Effector memory CD4-positive, alpha-beta T cell (primary cell): ENCODE measurements at regions not wholly inside any gene's neighbourhood (a gene's known extent, or its start where the extent isn't known, plus 50 kb on each side); places are given as distances from the start of the nearest gene placed in this dataset.
"Not testable (repeated sequence)": the region's sequence is repeated elsewhere in the genome, so short reads cannot be mapped to it uniquely, and the experiment has no call there.

Source experiments
- DNase-seq, 3 donors: peaks; one replicate each; pipeline ENCODE4 v3.0.0-alpha.2; 2020
- H3K27ac ChIP-seq: 2 replicates; pipeline ENCODE4 v1.7.0; 2013; ENCODE audit warnings: mild to moderate bottlenecking, low read length, moderate library complexity; ENCODE audit not compliant: insufficient read depth, poor library complexity, severe bottlenecking
- H3K27me3 ChIP-seq: replicated peaks from 2 replicates; pipeline ENCODE4 v1.7.0; 2013; ENCODE audit warnings: mild to moderate bottlenecking, low read length; ENCODE audit not compliant: insufficient read depth, control insufficient read depth, poor library complexity, severe bottlenecking
- H3K36me3 ChIP-seq: 2 replicates; pipeline ENCODE4 v1.7.0; 2013; ENCODE audit warnings: mild to moderate bottlenecking, low read length, moderate library complexity; ENCODE audit not compliant: control insufficient read depth, insufficient read depth
- H3K4me1 ChIP-seq: 2 replicates; pipeline ENCODE4 v1.7.0; 2013; ENCODE audit warnings: low read length, mild to moderate bottlenecking; ENCODE audit not compliant: control insufficient read depth, insufficient read depth, poor library complexity, severe bottlenecking
- H3K4me3 ChIP-seq: 2 replicates; pipeline ENCODE4 v1.7.0; 2013; ENCODE audit warnings: low read length, low read depth, mild to moderate bottlenecking; ENCODE audit not compliant: insufficient read depth, poor library complexity, severe bottlenecking
- H3K9me3 ChIP-seq: 2 replicates; pipeline ENCODE4 v1.7.0; 2013; ENCODE audit warnings: mild to moderate bottlenecking, low read length, moderate library complexity; ENCODE audit not compliant: control insufficient read depth

- Histone ChIP-seq H3K4me1 (no peaks in the 10 kb centered on the region), H3K27ac (no peak overlapping the region), H3K4me3 (no peak overlapping the region), H3K27me3 (no peaks in the 10 kb centered on the region), H3K9me3 (no peaks in the 10 kb centered on the region), H3K36me3 (no peaks in the 10 kb centered on the region)
- no peak for DNase-seq
Observed at GRCh38 chr15:95758451-95758850, 572.0 kb upstream of the NR2F2 start.

- DNase-seq, result no peak
- Histone ChIP-seq H3K36me3 (no peaks in the 10 kb centered on the region), H3K27me3 (no peaks in the 10 kb centered on the region), H3K4me1 (no peaks in the 10 kb centered on the region), H3K4me3 (no peak overlapping the region), H3K9me3 (no peaks in the 10 kb centered on the region), H3K27ac (no peak overlapping the region)
Observed at GRCh38 chr15:95758851-95759250, 571.6 kb upstream of the NR2F2 start.

GRCh38 chr15:95760508-95760907 is 570.0 kb upstream of the NR2F2 start:
- Histone ChIP-seq H3K27ac (no peak overlapping the region), H3K27me3 (no peaks in the 10 kb centered on the region), H3K4me3 (no peak overlapping the region), H3K9me3 (no peaks in the 10 kb centered on the region), H3K4me1 (no peaks in the 10 kb centered on the region), H3K36me3 (no peaks in the 10 kb centered on the region)
- DNase-seq, result no peak

GRCh38 chr15:95761501-95762165 is 568.9 kb upstream of the NR2F2 start:
- DNase-seq, result no peak

GRCh38 chr15:95763426-95763825 is 567.1 kb upstream of the NR2F2 start:
- Histone ChIP-seq H3K27me3 (no peaks in the 10 kb centered on the region), H3K36me3 (no peaks in the 10 kb centered on the region), H3K9me3 (no peaks in the 10 kb centered on the region), H3K4me1 (no peaks in the 10 kb centered on the region), H3K4me3 (no peak overlapping the region), H3K27ac (no peak overlapping the region)
- no peak for DNase-seq

More at GRCh38 chr15:95761501-95762165, 568.9 kb upstream of the NR2F2 start:
- H3K4me3 ChIP-seq, result no peak overlapping the region
- no peaks in the 10 kb centered on the region for H3K9me3 ChIP-seq
- H3K4me1 ChIP-seq, result no peaks in the 10 kb centered on the region
- no peaks in the 10 kb centered on the region for H3K36me3 ChIP-seq
- H3K27me3 ChIP-seq, result no peaks in the 10 kb centered on the region
- no peak overlapping the region for H3K27ac ChIP-seq

GRCh38 chr15:95765161-95765560 is 565.3 kb upstream of the NR2F2 start:
- no peaks in the 10 kb centered on the region for H3K27me3 ChIP-seq
- H3K4me3 ChIP-seq, result no peak overlapping the region
- no peak for DNase-seq

GRCh38 chr15:95770196-95770595 is 560.3 kb upstream of the NR2F2 start:
- no peak overlapping the region for H3K27ac ChIP-seq
- H3K9me3 ChIP-seq, result no peaks in the 10 kb centered on the region
- no peak for DNase-seq
- no peaks in the 10 kb centered on the region for H3K4me1 ChIP-seq
- H3K27me3 ChIP-seq, result no peaks in the 10 kb centered on the region
- H3K36me3 ChIP-seq, result no peaks in the 10 kb centered on the region
- H3K4me3 ChIP-seq, result no peak overlapping the region

More at GRCh38 chr15:95765161-95765560, 565.3 kb upstream of the NR2F2 start:
- H3K36me3 ChIP-seq, result no peaks in the 10 kb centered on the region
- no peaks in the 10 kb centered on the region for H3K4me1 ChIP-seq
- no peak overlapping the region for H3K27ac ChIP-seq
- H3K9me3 ChIP-seq, result no peaks in the 10 kb centered on the region

GRCh38 chr15:95772982-95773381 is 557.5 kb upstream of the NR2F2 start:
- no peak for DNase-seq

GRCh38 chr15:95784508-95784907 is 546.0 kb upstream of the NR2F2 start:
- H3K4me3 ChIP-seq, result no peak overlapping the region
- no peaks in the 10 kb centered on the region for H3K4me1 ChIP-seq
- H3K36me3 ChIP-seq, result no peaks in the 10 kb centered on the region
- no peaks in the 10 kb centered on the region for H3K27me3 ChIP-seq
- H3K27ac ChIP-seq, result no peak overlapping the region
- H3K9me3 ChIP-seq, result peaks cover 19% of the 10 kb centered on the region
- DNase-seq, result no peak

More at GRCh38 chr15:95772982-95773381, 557.5 kb upstream of the NR2F2 start:
- Histone ChIP-seq H3K27me3 (no peaks in the 10 kb centered on the region), H3K9me3 (no peaks in the 10 kb centered on the region), H3K27ac (no peak overlapping the region), H3K4me1 (no peaks in the 10 kb centered on the region), H3K36me3 (no peaks in the 10 kb centered on the region), H3K4me3 (no peak overlapping the region)

- H3K27me3 ChIP-seq, H3K4me3 ChIP-seq, H3K36me3 ChIP-seq, H3K27ac ChIP-seq, H3K4me1 ChIP-seq, DNase-seq: not testable (repeated sequence)
- H3K9me3 ChIP-seq, result peaks cover 19% of the 10 kb centered on the region
Observed at GRCh38 chr15:95785276-95785675, 545.2 kb upstream of the NR2F2 start.
